Ascending aorta (tissue), 2 donors: ENCODE measurements at regions not wholly inside any gene's neighbourhood (a gene's known extent, or its start where the extent isn't known, plus 50 kb on each side); places are given as distances from the start of the nearest gene placed in this dataset.

Experiments used
- DNase-seq, 2 donors: peaks; one replicate each; pipeline ENCODE4 v3.0.0-alpha.2; 2019; ENCODE audit warnings: low spot score in 2 of 2
- H3K27ac ChIP-seq, 2 donors: fragments of 200-600 bp; sonication (generic); one replicate each; pipeline ENCODE4 v1.5.1; 2016 to 2017; ENCODE audit warnings: mild to moderate bottlenecking in 1 of 2
- H3K27me3 ChIP-seq: fragments of 200-600 bp; sonication (generic); one replicate; pipeline ENCODE4 v1.5.1; 2017
- H3K36me3 ChIP-seq, 2 donors: fragments of 200-600 bp; sonication (generic); one replicate each; pipeline ENCODE4 v1.5.1; 2016
- H3K4me1 ChIP-seq, 2 donors: fragments of 200-600 bp; sonication (generic); one replicate each; pipeline ENCODE4 v1.5.1; 2016 to 2017; ENCODE audit warnings: mild to moderate bottlenecking in 1 of 2
- H3K4me3 ChIP-seq, 2 donors: fragments of 200-600 bp; sonication (generic); one replicate each; pipeline ENCODE4 v1.5.1; 2016 to 2017; ENCODE audit warnings: mild to moderate bottlenecking in 1 of 2
- H3K9me3 ChIP-seq, 2 donors: fragments of 200-600 bp; sonication (generic); one replicate each; pipeline ENCODE4 v1.5.1; 2016
- intact Hi-C: fragments of 100-400 bp; cut with DNase I; formaldehyde crosslinking; loops from one replicate; pipeline ENCODE4 v1.15.1; 2023
- TF ChIP-seq, protein P1 (sequence below), 3 experiments: fragments of 200-600 bp in 2 of 3; fragments of 450-650 bp in 1 of 3; sonication (generic) in 2 of 3; IDR thresholded peaks; one replicate each; pipeline ENCODE4 v1.5.1; 2016 to 2019; ENCODE audit warnings: antibody characterized with exemption in 3 of 3, mild to moderate bottlenecking in 1 of 3, moderate library complexity in 1 of 3

DNA sequence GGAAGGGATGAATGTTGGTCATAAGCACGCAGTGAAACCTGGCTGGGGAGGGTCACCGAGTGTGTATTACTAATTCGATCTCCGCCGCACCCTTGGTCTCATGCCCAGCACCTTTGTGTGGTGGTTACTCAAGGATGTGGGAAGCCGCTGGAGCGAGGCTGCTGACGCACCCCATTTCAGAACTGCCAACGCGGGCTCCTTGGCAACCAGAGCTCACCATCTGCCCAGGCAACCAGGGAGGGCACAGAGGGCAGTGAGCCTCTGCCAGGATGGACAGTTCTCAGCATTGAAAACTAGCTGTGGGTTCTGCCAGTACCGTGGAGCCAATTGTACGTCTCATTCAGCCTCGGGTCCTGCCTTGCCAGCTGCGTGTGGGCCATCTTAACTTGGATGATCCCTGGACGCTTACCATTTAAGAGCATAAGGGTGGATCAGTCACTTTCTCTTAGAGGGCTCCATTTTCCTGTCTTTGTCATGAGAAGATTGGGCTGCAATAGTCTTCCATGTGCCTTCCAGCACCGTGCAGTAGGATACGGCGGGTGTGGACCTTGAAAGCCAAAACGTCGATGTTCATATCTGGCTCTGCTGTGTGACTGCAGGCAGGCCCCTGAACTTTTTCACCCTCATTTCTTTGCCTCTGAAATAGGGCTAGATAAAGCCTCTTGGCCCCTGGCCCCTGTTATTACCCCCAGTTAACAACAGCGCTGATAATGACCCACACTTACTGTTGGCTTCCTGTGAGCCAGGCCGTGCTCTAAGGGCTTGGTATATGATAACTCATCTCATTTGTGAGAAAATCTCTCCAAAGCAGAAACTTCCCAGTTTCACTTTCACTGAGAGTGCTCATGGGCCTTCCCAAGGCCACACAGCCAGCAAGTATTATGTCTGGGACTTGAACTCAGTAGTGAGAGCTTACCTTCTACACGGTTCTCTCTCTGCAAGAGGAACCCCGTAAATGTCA lies 238.8 kb downstream of the OPA1 start:
- intact Hi-C loops, result no loop called here

DNA sequence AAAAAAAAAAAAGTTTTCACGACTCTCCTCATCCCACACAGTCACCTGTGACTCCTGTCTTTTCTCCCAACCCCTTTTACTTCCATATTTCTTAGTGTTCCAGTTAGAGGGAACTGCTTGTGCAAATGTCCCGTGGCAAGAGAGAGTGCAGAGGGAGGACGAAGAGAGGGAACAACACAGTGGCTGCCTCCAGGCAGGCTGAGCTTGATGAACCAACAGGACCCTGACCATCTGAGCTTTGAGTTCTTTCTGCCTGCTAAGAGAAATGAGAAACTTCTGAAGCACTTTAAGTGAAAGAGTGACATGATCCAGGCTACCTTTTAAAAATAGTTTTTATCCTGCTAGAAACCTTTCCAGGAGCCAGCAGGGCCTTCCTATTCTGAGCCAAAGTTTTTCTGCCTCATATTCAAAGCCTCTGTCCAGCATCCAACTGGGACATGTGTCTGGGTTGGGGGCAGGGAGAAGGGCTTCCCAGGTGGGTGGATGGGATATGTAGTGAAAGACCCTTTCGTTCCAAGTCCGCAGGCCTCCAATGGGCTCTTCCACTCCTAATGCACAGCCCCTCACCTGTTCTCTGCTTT lies 239.9 kb downstream of the OPA1 start:
- Histone ChIP-seq H3K9me3 (no peaks in the 10 kb centered on the region), H3K27me3 (no peaks in the 10 kb centered on the region), H3K4me1 (no peaks in the 10 kb centered on the region), H3K4me3 (no peak overlapping the region), H3K27ac (no peak overlapping the region), H3K36me3 (no peaks in the 10 kb centered on the region)
- TF ChIP-seq, protein P1, sequence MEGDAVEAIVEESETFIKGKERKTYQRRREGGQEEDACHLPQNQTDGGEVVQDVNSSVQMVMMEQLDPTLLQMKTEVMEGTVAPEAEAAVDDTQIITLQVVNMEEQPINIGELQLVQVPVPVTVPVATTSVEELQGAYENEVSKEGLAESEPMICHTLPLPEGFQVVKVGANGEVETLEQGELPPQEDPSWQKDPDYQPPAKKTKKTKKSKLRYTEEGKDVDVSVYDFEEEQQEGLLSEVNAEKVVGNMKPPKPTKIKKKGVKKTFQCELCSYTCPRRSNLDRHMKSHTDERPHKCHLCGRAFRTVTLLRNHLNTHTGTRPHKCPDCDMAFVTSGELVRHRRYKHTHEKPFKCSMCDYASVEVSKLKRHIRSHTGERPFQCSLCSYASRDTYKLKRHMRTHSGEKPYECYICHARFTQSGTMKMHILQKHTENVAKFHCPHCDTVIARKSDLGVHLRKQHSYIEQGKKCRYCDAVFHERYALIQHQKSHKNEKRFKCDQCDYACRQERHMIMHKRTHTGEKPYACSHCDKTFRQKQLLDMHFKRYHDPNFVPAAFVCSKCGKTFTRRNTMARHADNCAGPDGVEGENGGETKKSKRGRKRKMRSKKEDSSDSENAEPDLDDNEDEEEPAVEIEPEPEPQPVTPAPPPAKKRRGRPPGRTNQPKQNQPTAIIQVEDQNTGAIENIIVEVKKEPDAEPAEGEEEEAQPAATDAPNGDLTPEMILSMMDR (IDR thresholded peaks at IDR 0.05), result no peak
- intact Hi-C loops, result no loop called here
- DNase-seq, result no peak

More for the DNA sequence above, 238.8 kb downstream of the OPA1 start:
- no peaks in the 10 kb centered on the region for H3K4me1 ChIP-seq
- TF ChIP-seq, protein P1 (IDR thresholded peaks at IDR 0.05), result no peak
- no peaks in the 10 kb centered on the region for H3K9me3 ChIP-seq
- H3K4me3 ChIP-seq, result no peak overlapping the region
- H3K36me3 ChIP-seq, result no peaks in the 10 kb centered on the region
- no peak overlapping the region for H3K27ac ChIP-seq
- DNase-seq, result no peak
- no peaks in the 10 kb centered on the region for H3K27me3 ChIP-seq

DNA sequence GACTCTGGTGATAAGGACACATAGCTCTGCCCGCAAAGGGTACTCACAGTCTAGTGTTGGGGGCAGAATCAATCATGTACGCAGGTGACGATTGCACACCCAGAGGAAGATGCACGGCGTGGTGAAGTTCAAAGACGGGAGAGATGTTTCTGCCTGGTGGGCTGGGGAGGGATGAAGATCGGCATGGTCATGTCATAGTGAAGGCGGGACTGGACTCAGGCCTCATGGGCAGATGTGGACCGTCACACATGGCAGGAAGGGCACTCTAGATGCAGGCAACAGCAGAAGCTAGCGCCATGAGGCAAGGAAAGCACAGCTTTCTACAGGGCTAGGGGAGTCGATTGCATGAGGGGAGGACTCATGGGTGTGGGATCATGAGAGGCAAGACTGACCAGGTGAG lies 240.6 kb downstream of the OPA1 start:
- TF ChIP-seq, protein P1 (IDR thresholded peaks at IDR 0.05), result no peak
- Histone ChIP-seq H3K27ac (no peak overlapping the region), H3K4me1 (no peaks in the 10 kb centered on the region), H3K27me3 (no peaks in the 10 kb centered on the region), H3K4me3 (no peak overlapping the region), H3K36me3 (no peaks in the 10 kb centered on the region), H3K9me3 (no peaks in the 10 kb centered on the region)
- DNase-seq, result no peak
- intact Hi-C loops, result no loop called here

DNA sequence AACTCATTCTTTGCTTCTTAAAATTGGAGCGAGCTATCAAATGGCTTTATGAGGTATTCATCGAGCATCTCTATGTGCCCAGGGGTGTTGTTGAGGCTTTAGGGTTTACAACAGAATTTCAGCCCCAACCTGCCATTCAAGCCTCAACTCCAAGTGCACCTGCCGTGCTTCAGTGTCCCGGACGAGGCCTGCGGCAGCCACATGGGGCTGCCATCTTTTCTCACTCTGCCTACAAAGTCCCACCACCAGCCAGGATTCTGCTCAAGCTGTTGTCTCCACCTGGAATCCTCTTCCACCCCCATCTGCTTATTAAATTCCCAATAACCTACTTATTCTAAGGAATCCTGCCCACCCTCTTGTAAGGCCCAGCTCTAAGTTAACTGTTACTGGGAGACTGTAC lies 242.4 kb downstream of the OPA1 start:
- Histone ChIP-seq H3K27me3 (no peaks in the 10 kb centered on the region), H3K36me3 (no peaks in the 10 kb centered on the region), H3K4me1 (no peaks in the 10 kb centered on the region), H3K4me3 (no peak overlapping the region), H3K9me3 (no peaks in the 10 kb centered on the region), H3K27ac (no peak overlapping the region)
- TF ChIP-seq, protein P1 (IDR thresholded peaks at IDR 0.05), result no peak
- intact Hi-C loops, result no loop called here
- DNase-seq, result no peak

DNA sequence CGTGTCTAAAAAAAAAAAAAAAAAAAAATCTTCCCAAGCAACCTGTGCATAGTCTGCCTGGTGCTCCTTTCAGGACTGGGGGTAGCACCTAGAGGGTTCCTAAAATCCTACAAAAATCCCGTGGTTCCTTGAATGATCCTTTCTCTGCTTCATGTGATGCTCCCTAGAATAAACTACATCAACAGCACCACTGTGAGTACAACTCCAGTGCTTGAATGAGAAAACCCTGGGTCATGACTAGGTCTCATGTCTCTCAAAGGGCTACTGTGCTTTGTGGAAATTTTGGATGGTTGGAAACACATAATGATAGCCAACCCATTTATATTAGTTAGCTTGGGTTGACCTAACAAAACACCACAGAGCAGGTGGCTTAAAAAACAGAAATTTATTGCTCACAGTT lies 243.5 kb downstream of the OPA1 start:
- H3K36me3 ChIP-seq, result no peaks in the 10 kb centered on the region
- no peak overlapping the region for H3K4me3 ChIP-seq
- DNase-seq, result no peak
- intact Hi-C loops, result no loop called here
- H3K4me1 ChIP-seq, result no peaks in the 10 kb centered on the region
- H3K27me3 ChIP-seq, result no peaks in the 10 kb centered on the region
- no peaks in the 10 kb centered on the region for H3K9me3 ChIP-seq
- no peak overlapping the region for H3K27ac ChIP-seq
- TF ChIP-seq, protein P1 (IDR thresholded peaks at IDR 0.05), result no peak
